ENCODE measurements at regions not wholly inside any gene's neighbourhood (a gene's known extent, or its start where the extent isn't known, plus 50 kb on each side); places are given as distances from the start of the nearest gene placed in this dataset.

DNA sequence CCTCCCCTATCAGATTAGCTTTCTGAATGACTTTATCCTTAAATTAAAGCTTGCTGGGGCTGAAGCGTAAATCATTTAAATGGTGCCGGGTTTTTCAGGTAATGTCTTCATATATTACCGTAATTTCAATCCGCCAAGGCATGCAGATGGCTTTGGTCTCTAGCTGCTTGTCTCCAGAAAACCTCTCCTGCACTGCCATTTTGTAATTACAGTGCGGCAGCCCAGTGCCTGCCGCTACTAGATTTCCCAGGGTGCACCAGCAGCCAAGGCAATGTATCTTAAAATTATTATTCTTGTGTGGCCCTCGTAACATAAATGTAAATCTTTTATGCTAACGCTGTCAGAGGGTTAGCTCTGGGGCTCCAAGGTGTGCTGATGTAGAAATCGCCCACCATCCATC, 208.5 kb downstream of the TMEM114 start:
- Mint-ChIP-seq H3K36me3 (ENCODE audit: low read depth) (no peaks in the 10 kb centered on the region), H3K4me3 (ENCODE audit: low read depth) (no peak overlapping the region), H3K27ac (no peak overlapping the region), H3K27me3 (ENCODE audit: low read depth) (no peaks in the 10 kb centered on the region), H3K4me1 (ENCODE audit: low read depth) (no peaks in the 10 kb centered on the region), H3K9me3 (peaks cover 24% of the 10 kb centered on the region)
- intact Hi-C loops (cut with micrococcal nuclease): no loop called here
- DNase-seq (ENCODE audit: low spot score): no peak

DNA sequence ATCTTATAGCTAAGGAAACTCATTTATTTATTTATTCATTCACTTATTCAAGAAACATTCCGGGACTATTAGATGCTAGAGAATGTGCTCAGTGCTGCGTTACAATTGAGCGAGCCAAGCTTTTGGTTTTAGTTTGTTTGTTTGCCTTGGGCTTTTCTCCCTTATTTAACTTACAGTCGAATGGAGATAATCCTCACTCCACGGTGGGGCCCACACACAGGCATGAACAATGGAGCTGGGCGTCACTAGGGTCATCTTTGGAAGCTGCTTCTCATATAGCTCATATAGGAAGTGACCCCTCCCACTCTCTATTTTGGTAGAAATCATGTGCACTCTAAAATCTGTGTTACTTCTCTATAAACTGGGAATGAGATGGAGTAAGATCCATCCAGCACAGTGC, 210.0 kb downstream of the TMEM114 start:
- Mint-ChIP-seq H3K9me3 (peaks cover 31% of the 10 kb centered on the region), H3K4me3 (ENCODE audit: low read depth) (no peak overlapping the region), H3K4me1 (ENCODE audit: low read depth) (no peaks in the 10 kb centered on the region), H3K36me3 (ENCODE audit: low read depth) (no peaks in the 10 kb centered on the region), H3K27me3 (ENCODE audit: low read depth) (no peaks in the 10 kb centered on the region), H3K27ac (no peak overlapping the region)
- intact Hi-C loops (cut with micrococcal nuclease): no loop called here
- no peak for DNase-seq (ENCODE audit: low spot score)

DNA sequence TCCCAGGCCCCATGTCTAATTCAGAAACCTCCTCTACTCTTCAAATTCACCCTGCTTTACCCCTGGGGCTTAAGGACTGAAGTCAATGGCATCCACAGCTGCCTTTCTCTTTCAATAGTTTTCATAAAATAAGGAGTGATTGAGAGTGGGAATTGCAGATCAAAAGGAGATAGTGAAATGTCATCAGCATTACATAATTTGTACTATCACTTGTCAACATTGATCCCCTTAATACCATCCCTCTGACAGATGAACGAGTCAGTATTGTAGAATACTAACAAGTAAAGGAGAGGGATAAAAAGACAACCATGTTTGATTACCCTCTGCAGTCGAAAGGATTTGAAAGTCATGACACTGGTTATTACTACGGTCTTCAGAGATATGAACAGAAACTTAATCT, 212.4 kb downstream of the TMEM114 start:
- no peak overlapping the region for H3K27ac Mint-ChIP-seq
- no peaks in the 10 kb centered on the region for H3K4me1 Mint-ChIP-seq (ENCODE audit: low read depth)
- no peaks in the 10 kb centered on the region for H3K36me3 Mint-ChIP-seq (ENCODE audit: low read depth)
- peaks cover 45% of the 10 kb centered on the region for H3K9me3 Mint-ChIP-seq
- no peak overlapping the region for H3K4me3 Mint-ChIP-seq (ENCODE audit: low read depth)
- H3K27me3 Mint-ChIP-seq (ENCODE audit: low read depth): no peaks in the 10 kb centered on the region
- intact Hi-C loops (cut with micrococcal nuclease): no loop called here
- DNase-seq (ENCODE audit: low spot score): no peak

DNA sequence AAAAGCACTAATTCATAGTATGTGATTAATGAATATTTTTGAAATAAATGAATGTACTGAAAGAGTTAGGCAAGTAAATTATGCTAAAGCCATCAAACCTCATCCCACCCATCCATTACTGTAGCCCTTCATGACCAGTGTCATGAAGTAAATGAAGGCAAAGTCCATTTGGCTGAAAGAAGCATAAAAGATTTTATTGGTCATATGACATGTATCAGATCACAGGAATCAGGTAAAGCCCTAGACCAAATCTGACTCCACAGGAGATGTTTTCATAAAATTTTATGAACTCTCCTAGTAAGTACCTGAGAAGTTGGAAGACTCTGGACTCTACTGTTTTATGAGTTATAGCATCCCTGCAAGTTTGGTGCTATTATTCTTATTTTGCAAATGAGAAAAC, 213.5 kb downstream of the TMEM114 start:
- H3K36me3 Mint-ChIP-seq (ENCODE audit: low read depth): no peaks in the 10 kb centered on the region
- H3K9me3 Mint-ChIP-seq: peaks cover 50% of the 10 kb centered on the region
- no peaks in the 10 kb centered on the region for H3K27me3 Mint-ChIP-seq (ENCODE audit: low read depth)
- no peak overlapping the region for H3K4me3 Mint-ChIP-seq (ENCODE audit: low read depth)
- intact Hi-C loops (cut with micrococcal nuclease): no loop called here
- no peak overlapping the region for H3K27ac Mint-ChIP-seq
- H3K4me1 Mint-ChIP-seq (ENCODE audit: low read depth): no peaks in the 10 kb centered on the region
- DNase-seq (ENCODE audit: low spot score): no peak

DNA sequence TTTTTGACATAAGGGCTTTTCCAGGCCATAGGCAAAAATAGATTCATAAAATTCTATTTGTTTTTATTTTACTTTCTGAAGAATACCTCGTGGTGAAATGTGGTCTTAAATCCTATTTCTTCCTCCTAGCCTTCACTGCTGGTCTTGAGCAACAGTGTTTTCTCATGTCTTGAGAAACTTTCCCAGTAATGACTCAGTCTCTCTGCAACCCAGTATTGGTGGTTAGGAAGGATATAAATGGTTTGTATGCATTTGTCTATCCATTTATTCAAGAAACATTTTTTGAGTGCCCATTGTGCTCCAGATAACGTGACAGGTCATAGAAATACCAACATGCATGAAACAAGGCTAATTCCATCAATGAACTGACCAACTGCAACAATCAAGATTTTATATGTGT, 213.9 kb downstream of the TMEM114 start:
- Mint-ChIP-seq H3K27ac (no peak overlapping the region), H3K36me3 (ENCODE audit: low read depth) (no peaks in the 10 kb centered on the region)
- no peak for DNase-seq (ENCODE audit: low spot score)

DNA sequence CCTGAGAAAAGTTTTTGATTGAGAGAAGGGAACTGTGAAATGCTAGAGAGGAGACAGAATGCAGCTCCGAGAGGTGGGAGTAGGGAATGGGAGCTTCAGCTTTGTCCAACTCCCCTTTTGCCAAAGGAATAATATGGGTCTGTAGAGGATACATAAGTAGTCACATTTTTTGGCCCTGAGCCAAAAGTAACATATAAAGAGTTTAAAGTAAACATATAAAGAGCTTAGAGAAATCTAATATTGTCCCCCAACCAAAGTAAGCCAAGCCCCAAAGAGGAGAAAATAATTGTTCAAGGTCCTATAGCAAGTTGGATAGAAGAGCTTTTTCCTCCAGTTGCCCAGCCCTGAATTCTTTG, 215.1 kb downstream of the TMEM114 start:
- H3K27me3 Mint-ChIP-seq (ENCODE audit: low read depth): no peaks in the 10 kb centered on the region
- DNase-seq (ENCODE audit: low spot score): no peak
- H3K9me3 Mint-ChIP-seq: peaks cover 55% of the 10 kb centered on the region
- intact Hi-C loops (cut with micrococcal nuclease): no loop called here
- H3K4me3 Mint-ChIP-seq (ENCODE audit: low read depth): no peak overlapping the region
- no peaks in the 10 kb centered on the region for H3K4me1 Mint-ChIP-seq (ENCODE audit: low read depth)
- no peak overlapping the region for H3K27ac Mint-ChIP-seq
- no peaks in the 10 kb centered on the region for H3K36me3 Mint-ChIP-seq (ENCODE audit: low read depth)

More for the DNA sequence above, 213.9 kb downstream of the TMEM114 start:
- Mint-ChIP-seq H3K9me3 (peaks cover 50% of the 10 kb centered on the region), H3K4me3 (ENCODE audit: low read depth) (no peak overlapping the region), H3K27me3 (ENCODE audit: low read depth) (no peaks in the 10 kb centered on the region), H3K4me1 (ENCODE audit: low read depth) (no peaks in the 10 kb centered on the region)
- intact Hi-C loops (cut with micrococcal nuclease): no loop called here

DNA sequence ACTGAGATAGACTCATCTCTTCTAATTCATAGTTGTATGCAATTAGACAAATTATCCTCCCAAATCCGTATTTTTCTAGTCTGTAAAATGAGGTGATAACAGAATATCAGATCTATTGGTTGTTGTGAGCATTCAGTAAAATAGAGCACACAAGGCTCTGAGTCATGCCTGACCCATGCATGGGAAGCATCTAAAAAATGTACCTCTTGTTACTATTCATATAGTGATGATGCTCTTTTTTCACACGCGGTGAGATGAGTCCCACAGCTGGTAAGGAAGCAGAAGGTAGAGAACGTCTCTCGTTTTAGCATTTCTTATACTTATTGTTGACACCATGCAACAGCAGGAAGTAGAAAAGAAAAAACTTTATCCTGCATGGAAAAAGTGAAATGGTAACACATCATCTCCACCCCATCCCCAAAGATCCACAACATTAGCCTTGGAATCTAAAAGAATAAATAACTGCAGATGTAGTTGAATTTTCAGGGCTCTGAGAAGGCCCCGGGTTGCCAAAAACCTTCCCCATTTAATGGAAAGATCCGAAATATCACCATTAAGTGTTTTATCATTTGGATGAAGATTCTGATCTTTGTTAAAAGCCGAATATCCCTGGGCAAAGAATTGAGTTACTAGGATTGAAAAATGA, 215.6 kb downstream of the TMEM114 start:
- no peak overlapping the region for H3K4me3 Mint-ChIP-seq (ENCODE audit: low read depth)
- H3K36me3 Mint-ChIP-seq (ENCODE audit: low read depth): no peaks in the 10 kb centered on the region
- no peaks in the 10 kb centered on the region for H3K4me1 Mint-ChIP-seq (ENCODE audit: low read depth)
- no peak for DNase-seq (ENCODE audit: low spot score)
- intact Hi-C loops (cut with micrococcal nuclease): no loop called here
- H3K27ac Mint-ChIP-seq: no peak overlapping the region
- no peaks in the 10 kb centered on the region for H3K27me3 Mint-ChIP-seq (ENCODE audit: low read depth)
- H3K9me3 Mint-ChIP-seq: peaks cover 57% of the 10 kb centered on the region

DNA sequence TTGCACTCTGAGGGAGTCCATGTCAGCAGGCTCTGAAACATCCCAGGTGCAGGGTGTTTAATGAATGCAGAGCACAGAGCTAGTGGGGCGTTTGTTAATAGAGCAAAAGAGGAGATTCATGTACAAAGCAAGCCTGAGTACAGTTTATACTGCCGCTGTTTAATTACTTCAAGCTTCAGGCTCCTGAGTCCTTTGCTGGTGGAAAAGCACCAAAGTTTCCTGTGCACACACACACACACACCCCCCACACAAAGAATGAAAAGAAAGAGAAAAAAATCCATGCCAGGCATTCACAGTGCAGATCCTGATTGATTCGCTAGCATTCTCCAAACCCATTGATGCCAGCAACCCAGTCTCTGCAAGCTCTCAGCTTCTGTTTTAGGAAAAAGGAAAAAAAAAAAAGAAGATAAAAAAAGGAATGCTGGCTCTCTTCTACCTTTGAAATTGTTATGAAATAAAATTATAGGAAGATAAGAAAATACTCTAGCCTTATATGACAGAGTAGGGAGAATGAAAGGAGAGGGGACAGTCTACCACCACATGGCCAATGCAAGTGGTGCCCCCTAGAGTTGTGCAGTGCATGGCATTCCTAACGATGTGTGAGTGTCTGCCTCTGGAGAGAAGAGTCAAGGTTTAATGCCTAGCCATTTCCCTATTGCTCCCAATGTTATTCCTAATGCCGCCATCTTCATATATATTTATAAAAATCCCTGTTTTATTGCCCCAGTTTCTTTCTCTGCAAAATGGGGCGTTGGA, 216.5 kb downstream of the TMEM114 start:
- H3K27ac Mint-ChIP-seq: no peak overlapping the region
- no peaks in the 10 kb centered on the region for H3K36me3 Mint-ChIP-seq (ENCODE audit: low read depth)
- H3K27me3 Mint-ChIP-seq (ENCODE audit: low read depth): no peaks in the 10 kb centered on the region
- intact Hi-C loops (cut with micrococcal nuclease): no loop called here
- H3K4me1 Mint-ChIP-seq (ENCODE audit: low read depth): no peaks in the 10 kb centered on the region
- H3K9me3 Mint-ChIP-seq: peaks cover 55% of the 10 kb centered on the region
- no peak overlapping the region for H3K4me3 Mint-ChIP-seq (ENCODE audit: low read depth)
- no peak for DNase-seq (ENCODE audit: low spot score)

DNA sequence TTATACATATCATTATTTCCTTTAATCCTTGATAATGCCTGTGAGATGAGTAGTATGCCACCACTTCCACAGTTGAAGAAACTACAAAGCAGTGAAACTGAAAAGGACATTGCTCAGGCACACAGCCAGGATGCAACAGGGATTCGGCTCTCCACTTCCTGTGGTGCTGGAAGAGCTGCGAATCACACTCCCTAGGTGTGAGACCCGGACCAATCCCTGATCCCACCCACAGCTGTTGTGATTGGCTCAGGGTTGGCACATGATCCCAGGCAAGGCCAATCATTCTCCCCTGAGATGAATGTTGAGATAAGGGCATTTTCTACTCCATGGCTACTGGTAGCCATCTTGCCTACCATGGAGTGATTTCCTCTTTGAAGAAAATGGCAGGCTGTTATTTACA, 218.2 kb downstream of the TMEM114 start:
- H3K27me3 Mint-ChIP-seq (ENCODE audit: low read depth): no peaks in the 10 kb centered on the region
- intact Hi-C loops (cut with micrococcal nuclease): no loop called here
- no peaks in the 10 kb centered on the region for H3K4me1 Mint-ChIP-seq (ENCODE audit: low read depth)
- DNase-seq (ENCODE audit: low spot score): no peak
- no peaks in the 10 kb centered on the region for H3K36me3 Mint-ChIP-seq (ENCODE audit: low read depth)
- H3K4me3 Mint-ChIP-seq (ENCODE audit: low read depth): no peak overlapping the region
- H3K27ac Mint-ChIP-seq: no peak overlapping the region
- H3K9me3 Mint-ChIP-seq: peaks cover 47% of the 10 kb centered on the region

DNA sequence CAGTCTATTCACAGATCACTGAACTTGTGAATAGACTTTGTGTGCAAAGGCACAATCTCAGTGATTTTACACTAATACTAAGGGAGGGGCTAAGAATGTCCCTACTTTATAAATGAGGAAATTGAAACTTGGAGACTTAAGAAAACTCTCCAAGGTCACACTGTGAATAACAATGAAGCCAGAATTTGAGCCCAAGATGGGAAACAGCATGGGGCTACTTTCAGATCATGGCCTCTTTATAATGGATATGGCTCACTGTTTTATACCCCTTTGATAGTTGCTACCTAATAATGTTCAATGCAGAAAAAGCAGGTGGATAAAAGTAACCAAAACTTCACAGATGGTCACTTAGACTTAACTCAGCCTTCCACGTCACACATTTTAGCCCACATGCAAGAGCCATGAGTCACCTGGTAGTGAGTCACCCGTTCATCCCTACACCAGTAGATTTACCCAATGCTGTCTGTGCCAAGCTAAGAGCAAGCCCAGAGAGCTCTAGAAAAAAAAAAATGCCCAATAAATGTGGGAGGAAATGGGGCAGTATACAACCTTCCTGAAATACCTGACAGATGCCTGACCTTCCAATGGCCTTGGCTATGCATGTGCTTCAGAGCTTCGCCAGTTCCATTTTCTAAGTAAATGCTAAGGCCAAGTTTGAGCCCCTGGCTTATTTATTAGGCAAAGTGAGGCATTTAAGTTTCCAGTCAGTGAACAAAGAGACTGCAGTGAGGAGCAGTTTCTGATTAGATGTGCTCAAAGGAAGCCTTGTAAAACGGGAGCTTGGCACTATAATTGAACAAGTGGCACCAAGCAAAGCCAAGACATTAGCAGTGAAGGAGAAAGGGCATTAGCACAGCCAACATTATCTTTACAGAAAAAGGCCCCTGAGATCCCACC, 219.7 kb downstream of the TMEM114 start:
- H3K27ac Mint-ChIP-seq: no peak overlapping the region
- H3K36me3 Mint-ChIP-seq (ENCODE audit: low read depth): no peaks in the 10 kb centered on the region
- peaks cover 45% of the 10 kb centered on the region for H3K9me3 Mint-ChIP-seq
- DNase-seq (ENCODE audit: low spot score): no peak
- intact Hi-C loops (cut with micrococcal nuclease): no loop called here
- no peaks in the 10 kb centered on the region for H3K4me1 Mint-ChIP-seq (ENCODE audit: low read depth)
- no peaks in the 10 kb centered on the region for H3K27me3 Mint-ChIP-seq (ENCODE audit: low read depth)
- no peak overlapping the region for H3K4me3 Mint-ChIP-seq (ENCODE audit: low read depth)

DNA sequence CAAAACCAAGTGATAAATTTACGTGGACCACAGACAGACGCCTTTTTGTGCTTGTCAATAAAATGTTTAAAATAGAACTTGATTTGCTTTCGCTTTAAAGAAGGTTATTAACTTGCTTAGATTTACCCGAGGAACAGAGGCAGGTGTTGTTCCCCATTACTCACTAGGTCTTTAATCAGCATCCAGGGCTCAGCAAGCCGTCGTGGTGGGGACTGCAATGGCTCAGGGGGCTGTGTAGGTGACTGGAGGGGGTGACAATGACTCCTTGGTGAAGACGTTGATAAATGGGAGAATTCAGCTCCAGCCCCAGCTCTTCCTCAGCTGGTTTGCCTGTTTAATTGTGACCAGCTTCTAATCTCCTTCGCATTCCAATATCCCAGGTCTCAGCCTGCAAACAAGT, 231.4 kb downstream of the TMEM114 start:
- Mint-ChIP-seq H3K4me3 (ENCODE audit: low read depth) (no peak overlapping the region), H3K4me1 (ENCODE audit: low read depth) (no peaks in the 10 kb centered on the region), H3K27me3 (ENCODE audit: low read depth) (no peaks in the 10 kb centered on the region), H3K9me3 (peaks cover 9% of the 10 kb centered on the region), H3K36me3 (ENCODE audit: low read depth) (no peaks in the 10 kb centered on the region), H3K27ac (no peak overlapping the region)
- intact Hi-C loops (cut with micrococcal nuclease): no loop called here
- no peak for DNase-seq (ENCODE audit: low spot score)

DNA sequence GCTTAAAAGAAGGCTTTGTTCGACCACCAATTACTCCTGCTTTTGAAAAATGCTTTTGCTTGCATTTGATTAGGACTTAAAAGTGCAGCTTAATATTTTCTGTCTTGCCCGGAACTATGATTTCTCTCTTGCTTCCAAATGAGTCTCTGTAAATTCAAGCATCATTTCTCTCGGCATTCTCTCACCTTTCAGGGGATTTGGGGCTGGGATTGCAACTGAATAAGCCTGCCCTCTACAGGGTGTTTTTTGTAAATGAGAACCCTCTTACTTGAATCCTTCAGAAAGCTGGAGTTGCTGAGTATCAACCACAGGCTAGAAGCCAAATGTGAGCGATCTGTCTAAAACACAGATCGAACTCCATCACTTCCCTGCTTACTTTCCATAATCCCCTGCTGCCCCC, 234.6 kb downstream of the TMEM114 start:
- Mint-ChIP-seq H3K4me3 (ENCODE audit: low read depth) (no peak overlapping the region), H3K27ac (no peak overlapping the region), H3K9me3 (peaks cover 15% of the 10 kb centered on the region), H3K36me3 (ENCODE audit: low read depth) (no peaks in the 10 kb centered on the region), H3K4me1 (ENCODE audit: low read depth) (no peaks in the 10 kb centered on the region), H3K27me3 (ENCODE audit: low read depth) (no peaks in the 10 kb centered on the region)
- DNase-seq (ENCODE audit: low spot score): no peak
- intact Hi-C loops (cut with micrococcal nuclease): no loop called here

DNA sequence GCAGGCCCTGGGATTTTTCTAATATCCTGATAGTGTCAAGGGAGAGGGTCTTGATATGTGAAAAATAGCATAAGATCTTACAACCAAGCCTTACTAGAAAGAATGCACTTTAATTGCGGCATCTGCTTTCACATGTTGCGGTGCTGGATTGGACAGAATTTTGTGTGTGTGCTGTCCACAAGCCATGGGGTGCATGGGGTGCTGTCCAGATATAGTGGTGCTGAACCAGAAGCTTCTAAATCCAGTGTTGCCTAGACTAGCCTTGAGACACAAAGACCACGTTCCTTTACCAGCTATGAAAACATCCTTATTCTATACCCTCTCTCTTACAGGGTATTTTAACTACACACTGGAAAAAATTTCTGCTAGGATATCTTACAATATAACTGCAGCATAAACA, 244.0 kb downstream of the TMEM114 start:
- H3K4me3 Mint-ChIP-seq (ENCODE audit: low read depth): no peak overlapping the region
- H3K27me3 Mint-ChIP-seq (ENCODE audit: low read depth): no peaks in the 10 kb centered on the region
- no peak for DNase-seq (ENCODE audit: low spot score)
- no peak overlapping the region for H3K27ac Mint-ChIP-seq
- peaks cover 30% of the 10 kb centered on the region for H3K9me3 Mint-ChIP-seq
- intact Hi-C loops (cut with micrococcal nuclease): no loop called here
- H3K4me1 Mint-ChIP-seq (ENCODE audit: low read depth): no peaks in the 10 kb centered on the region
- no peaks in the 10 kb centered on the region for H3K36me3 Mint-ChIP-seq (ENCODE audit: low read depth)

All from activated T-helper 2 cell treated with anti-CD3 and anti-CD28 coated beads, Interferon-gamma antibody, Interleukin-2, Interleukin-4, amounts not matched to agents 10 μg/mL and 5 μg/mL and 100 μg/mL, durations not matched to agents 14 hours and 24 hours and 36 hours (primary cell).